Hepatocyte (in vitro differentiated cells): ENCODE measurements at regions not wholly inside any gene's neighbourhood (a gene's known extent, or its start where the extent isn't known, plus 50 kb on each side); places are given as distances from the start of the nearest gene placed in this dataset.

Source experiments
- DNase-seq: peaks from one replicate; pipeline ENCODE4 v3.0.0-alpha.2; 2016; ENCODE audit warnings: low spot score
- H2AFZ ChIP-seq: fragments of 200-600 bp; sonication (generic); 2 replicates; pipeline ENCODE4 v1.6.0; 2016; ENCODE audit warnings: antibody characterized with exemption, mild to moderate bottlenecking
- H3K27ac ChIP-seq: fragments of 200-600 bp; sonication (generic); 2 replicates; pipeline ENCODE4 v1.5.1; 2016; ENCODE audit warnings: mild to moderate bottlenecking
- H3K27me3 ChIP-seq: fragments of 200-600 bp; sonication (generic); 2 replicates; pipeline ENCODE4 v1.6.1; 2016
- H3K36me3 ChIP-seq: fragments of 200-600 bp; sonication (generic); replicated peaks from 2 replicates; pipeline ENCODE4 v1.5.1; 2016; ENCODE audit warnings: low read depth; ENCODE audit not compliant: insufficient read depth
- H3K4me1 ChIP-seq: fragments of 200-600 bp; sonication (generic); 2 replicates; pipeline ENCODE4 v1.5.1; 2016; ENCODE audit warnings: mild to moderate bottlenecking, moderate library complexity; ENCODE audit not compliant: insufficient read depth
- H3K4me2 ChIP-seq: fragments of 200-600 bp; sonication (generic); 2 replicates; pipeline ENCODE4 v1.6.0; 2016
- H3K4me3 ChIP-seq: fragments of 200-600 bp; sonication (generic); 2 replicates; pipeline ENCODE4 v1.5.1; 2016; ENCODE audit warnings: mild to moderate bottlenecking
- H3K79me2 ChIP-seq: fragments of 200-600 bp; sonication (generic); 2 replicates; pipeline ENCODE4 v1.6.0; 2017; ENCODE audit warnings: mild to moderate bottlenecking
- H3K9me2 ChIP-seq: fragments of 200-600 bp; sonication (generic); replicated peaks from 2 replicates; pipeline ENCODE4 v1.6.0; 2017; ENCODE audit warnings: mild to moderate bottlenecking; ENCODE audit not compliant: insufficient read depth
- H3K9me3 ChIP-seq: fragments of 200-600 bp; sonication (generic); 2 replicates; pipeline ENCODE4 v1.5.1; 2016; ENCODE audit warnings: low read depth, mild to moderate bottlenecking
- H4K20me1 ChIP-seq: fragments of 200-600 bp; sonication (generic); 2 replicates; pipeline ENCODE4 v1.6.0; 2016; ENCODE audit warnings: mild to moderate bottlenecking; ENCODE audit not compliant: insufficient read depth, poor library complexity, severe bottlenecking
- EZH2 ChIP-seq: fragments of 200-600 bp; sonication (generic); IDR thresholded peaks from 2 replicates; pipeline ENCODE4 v1.6.1; 2016; ENCODE audit warnings: antibody characterized with exemption, mild to moderate bottlenecking, borderline replicate concordance
- EZH2phosphoT487 ChIP-seq: fragments of 200-600 bp; sonication (generic); IDR thresholded peaks from one replicate; pipeline ENCODE4 v1.6.1; 2018; ENCODE audit warnings: antibody characterized with exemption, mild to moderate bottlenecking, low read depth, moderate library complexity; ENCODE audit not compliant: unreplicated experiment, severe bottlenecking
- WGBS: methylation state at CpG from one replicate; pipeline ENCODE4 v1.1.6; 2016; ENCODE audit warnings: low lambda C conversion rate; ENCODE audit errors: missing lambda C conversion rate; 5-methylcytosine and 5-hydroxymethylcytosine counted together
- TF ChIP-seq, protein P1 (sequence below): fragments of 200-600 bp; sonication (generic); IDR thresholded peaks from 2 replicates; pipeline ENCODE4 v1.5.1; 2016; ENCODE audit warnings: antibody characterized with exemption, mild to moderate bottlenecking; ENCODE audit not compliant: poor library complexity

DNA sequence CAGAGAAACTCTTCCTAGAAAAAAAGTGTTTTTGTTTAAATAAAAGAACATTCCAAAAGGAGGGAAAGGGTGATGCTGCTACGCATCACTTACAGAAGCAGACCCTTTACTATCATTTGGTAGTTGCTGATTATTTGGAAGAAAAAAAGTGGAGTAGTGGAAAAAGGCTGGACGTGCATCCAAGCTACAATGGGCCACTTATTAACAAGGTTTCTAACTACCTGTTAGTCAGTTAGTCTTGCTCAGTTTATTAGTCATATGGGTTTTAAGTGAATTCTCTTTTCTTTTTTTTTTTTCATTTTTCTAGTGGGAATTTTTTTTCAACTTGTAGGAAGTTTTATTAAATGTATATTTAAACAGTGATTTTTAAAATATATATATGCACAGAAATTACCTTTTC lies 866.0 kb downstream of the MCTP2 start:
- 87% methylated on average over 2 of the region's 2 CpGs for WGBS

DNA sequence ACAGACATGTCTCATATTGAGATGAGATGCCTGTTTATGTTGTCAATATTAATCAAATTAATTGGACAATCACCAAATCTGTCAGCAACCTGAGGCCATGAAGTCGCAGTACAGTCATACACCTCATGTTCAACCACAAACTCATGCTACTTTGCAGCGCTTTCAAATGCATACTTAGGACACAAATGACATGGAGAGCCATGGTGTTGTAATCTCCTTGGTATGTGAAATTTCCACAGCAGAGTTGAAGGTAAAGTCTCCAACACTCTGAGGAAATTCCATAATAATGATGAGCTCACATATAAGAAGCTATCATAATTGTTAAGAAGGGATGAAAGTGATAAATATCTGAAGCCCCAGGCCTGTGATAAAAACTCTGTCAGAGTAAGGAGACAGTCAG lies 873.9 kb downstream of the MCTP2 start:
- WGBS, result 86% methylated on average over 2 of the region's 2 CpGs
- Histone ChIP-seq H3K79me2 (no peaks in the 10 kb centered on the region), H3K4me2 (no peak overlapping the region), H3K4me3 (no peak overlapping the region), H3K9me2 (no peaks in the 10 kb centered on the region), H3K36me3 (no peaks in the 10 kb centered on the region), H2AFZ (no peak overlapping the region), H3K27me3 (no peaks in the 10 kb centered on the region), H4K20me1 (no peaks in the 10 kb centered on the region), H3K27ac (no peak overlapping the region), H3K9me3 (no peaks in the 10 kb centered on the region), H3K4me1 (no peaks in the 10 kb centered on the region)
- DNase-seq, result no peak
- no peak for TF ChIP-seq EZH2

More for the DNA sequence above, 866.0 kb downstream of the MCTP2 start:
- Histone ChIP-seq H3K4me3 (no peak overlapping the region), H3K36me3 (no peaks in the 10 kb centered on the region), H3K27me3 (no peaks in the 10 kb centered on the region), H3K9me2 (no peaks in the 10 kb centered on the region), H2AFZ (no peak overlapping the region), H3K9me3 (no peaks in the 10 kb centered on the region), H3K4me1 (no peaks in the 10 kb centered on the region), H3K79me2 (no peaks in the 10 kb centered on the region), H4K20me1 (no peaks in the 10 kb centered on the region), H3K27ac (no peak overlapping the region), H3K4me2 (no peak overlapping the region)
- TF ChIP-seq EZH2phosphoT487, result no peak
- TF ChIP-seq, protein P1, sequence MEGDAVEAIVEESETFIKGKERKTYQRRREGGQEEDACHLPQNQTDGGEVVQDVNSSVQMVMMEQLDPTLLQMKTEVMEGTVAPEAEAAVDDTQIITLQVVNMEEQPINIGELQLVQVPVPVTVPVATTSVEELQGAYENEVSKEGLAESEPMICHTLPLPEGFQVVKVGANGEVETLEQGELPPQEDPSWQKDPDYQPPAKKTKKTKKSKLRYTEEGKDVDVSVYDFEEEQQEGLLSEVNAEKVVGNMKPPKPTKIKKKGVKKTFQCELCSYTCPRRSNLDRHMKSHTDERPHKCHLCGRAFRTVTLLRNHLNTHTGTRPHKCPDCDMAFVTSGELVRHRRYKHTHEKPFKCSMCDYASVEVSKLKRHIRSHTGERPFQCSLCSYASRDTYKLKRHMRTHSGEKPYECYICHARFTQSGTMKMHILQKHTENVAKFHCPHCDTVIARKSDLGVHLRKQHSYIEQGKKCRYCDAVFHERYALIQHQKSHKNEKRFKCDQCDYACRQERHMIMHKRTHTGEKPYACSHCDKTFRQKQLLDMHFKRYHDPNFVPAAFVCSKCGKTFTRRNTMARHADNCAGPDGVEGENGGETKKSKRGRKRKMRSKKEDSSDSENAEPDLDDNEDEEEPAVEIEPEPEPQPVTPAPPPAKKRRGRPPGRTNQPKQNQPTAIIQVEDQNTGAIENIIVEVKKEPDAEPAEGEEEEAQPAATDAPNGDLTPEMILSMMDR, result no peak
- TF ChIP-seq EZH2, result no peak
- DNase-seq, result no peak

DNA sequence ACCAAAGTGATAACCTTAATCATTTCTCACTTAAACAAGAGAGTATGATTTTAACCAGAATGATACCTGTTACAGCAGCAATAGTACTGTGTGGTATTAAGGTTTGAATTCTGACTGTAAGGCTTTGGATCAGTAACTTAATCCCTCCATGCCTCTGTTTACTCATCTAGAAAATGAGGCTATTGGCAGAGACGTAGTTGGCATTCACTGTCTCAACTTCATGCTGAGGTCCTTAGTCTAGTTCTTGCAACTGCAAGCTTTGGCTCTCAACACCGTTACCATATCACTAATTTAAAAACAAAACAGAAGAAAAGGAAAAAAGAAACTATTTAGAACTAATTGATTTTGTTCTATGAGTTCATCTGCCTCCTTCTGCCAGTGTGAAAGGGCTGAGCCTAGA lies 875.4 kb downstream of the MCTP2 start:
- TF ChIP-seq EZH2 (no peak), EZH2phosphoT487 (no peak)
- TF ChIP-seq, protein P1, result no peak
- Histone ChIP-seq H3K4me2 (no peak overlapping the region), H3K79me2 (no peaks in the 10 kb centered on the region), H4K20me1 (no peaks in the 10 kb centered on the region), H3K27ac (no peak overlapping the region), H2AFZ (no peak overlapping the region), H3K9me2 (no peaks in the 10 kb centered on the region), H3K27me3 (no peaks in the 10 kb centered on the region), H3K36me3 (no peaks in the 10 kb centered on the region), H3K4me1 (no peaks in the 10 kb centered on the region), H3K4me3 (no peak overlapping the region), H3K9me3 (no peaks in the 10 kb centered on the region)
- no peak for DNase-seq
- 89% methylated on average over 2 of the region's 2 CpGs for WGBS

DNA sequence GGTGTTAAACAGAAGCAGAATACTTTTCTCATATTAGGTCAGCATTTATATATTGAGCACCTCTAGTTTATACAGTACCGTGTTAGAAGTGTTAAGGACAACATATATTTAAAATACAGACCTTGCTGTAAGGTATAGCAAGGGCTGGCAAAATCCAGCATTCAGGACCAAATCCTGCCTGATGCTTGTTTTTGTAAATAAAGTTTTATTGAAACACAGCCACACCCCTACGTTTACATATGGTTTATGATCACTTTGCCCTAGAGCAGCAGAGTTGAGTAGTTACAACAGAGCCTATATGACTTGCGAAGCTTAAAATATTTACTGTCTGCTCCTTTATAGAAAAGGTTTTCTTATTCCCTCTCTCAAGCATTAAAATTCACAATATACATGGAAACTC lies 877.3 kb downstream of the MCTP2 start:
- no peaks in the 10 kb centered on the region for H3K4me1 ChIP-seq
- DNase-seq, result no peak
- H3K4me3 ChIP-seq, result no peak overlapping the region
- no peaks in the 10 kb centered on the region for H4K20me1 ChIP-seq
- no peaks in the 10 kb centered on the region for H3K79me2 ChIP-seq
- no peaks in the 10 kb centered on the region for H3K36me3 ChIP-seq
- no peaks in the 10 kb centered on the region for H3K27me3 ChIP-seq
- H3K9me2 ChIP-seq, result no peaks in the 10 kb centered on the region
- no peak overlapping the region for H2AFZ ChIP-seq
- no peak overlapping the region for H3K27ac ChIP-seq
- H3K9me3 ChIP-seq, result no peaks in the 10 kb centered on the region
- H3K4me2 ChIP-seq, result no peak overlapping the region
- 90% methylated on average over 3 of the region's 3 CpGs for WGBS
- TF ChIP-seq EZH2phosphoT487, result no peak

DNA sequence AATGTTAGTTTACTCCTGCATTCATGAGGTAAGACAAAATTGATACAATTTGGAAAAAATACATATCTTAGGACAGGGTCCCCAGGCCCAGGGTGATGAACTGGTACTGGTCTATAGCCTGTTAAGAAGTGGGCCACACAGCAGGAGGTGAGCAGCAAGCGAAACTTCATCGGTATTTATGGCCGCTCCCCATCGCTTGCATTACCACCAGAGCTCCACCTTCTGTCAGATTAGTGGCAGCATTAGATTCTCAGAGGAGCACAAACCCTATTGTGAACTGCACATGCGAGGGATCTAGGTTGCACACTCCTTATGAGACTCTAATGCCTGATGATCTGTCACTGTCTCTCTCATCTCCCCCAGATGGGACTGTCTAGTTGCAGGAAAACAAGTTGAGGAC lies 880.6 kb downstream of the MCTP2 start:
- H3K9me2 ChIP-seq, result no peaks in the 10 kb centered on the region
- H3K9me3 ChIP-seq, result no peaks in the 10 kb centered on the region
- no peak for DNase-seq
- H3K27me3 ChIP-seq, result no peaks in the 10 kb centered on the region
- no peak overlapping the region for H3K27ac ChIP-seq
- no peak overlapping the region for H2AFZ ChIP-seq
- 96% methylated on average over 5 of the region's 5 CpGs for WGBS
- H3K4me1 ChIP-seq, result no peaks in the 10 kb centered on the region
- no peaks in the 10 kb centered on the region for H3K79me2 ChIP-seq
- no peak overlapping the region for H3K4me3 ChIP-seq
- H3K36me3 ChIP-seq, result no peaks in the 10 kb centered on the region
- no peak overlapping the region for H3K4me2 ChIP-seq
- TF ChIP-seq EZH2 (no peak), EZH2phosphoT487 (no peak)
- TF ChIP-seq, protein P1, result no peak
- no peaks in the 10 kb centered on the region for H4K20me1 ChIP-seq
